ENCODE measurements at regions not wholly inside any gene's neighbourhood (a gene's known extent, or its start where the extent isn't known, plus 50 kb on each side); places are given as distances from the start of the nearest gene placed in this dataset.

DNA sequence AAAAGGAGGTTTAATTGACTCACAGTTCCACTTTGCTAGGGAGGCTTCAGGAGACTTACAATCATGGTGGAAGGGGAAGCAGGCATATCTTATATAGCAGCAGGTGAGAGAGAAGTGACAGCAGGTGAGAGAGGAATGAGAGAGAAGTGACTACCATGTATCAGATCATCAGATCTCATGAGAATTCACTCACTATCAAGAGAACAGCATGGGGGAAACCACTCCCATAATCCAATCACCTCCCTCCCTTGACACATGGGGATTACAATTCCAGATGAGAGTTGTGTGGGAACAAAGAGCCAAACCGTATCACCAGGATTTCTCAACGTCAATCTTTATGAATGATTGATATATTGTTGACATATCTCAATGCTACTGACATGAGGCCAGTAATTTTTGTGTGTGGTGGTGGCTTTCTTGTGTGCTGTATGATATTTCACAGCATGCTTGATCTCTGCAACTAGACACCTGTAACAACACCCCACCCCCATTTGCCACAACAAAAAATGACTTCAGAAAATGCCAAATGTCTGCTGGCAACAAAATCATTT, 1470.9 kb upstream of the SEL1L start (continued):
- TF ChIP-seq JUN (CRISPR knock-in tag; IDR thresholded peaks at IDR 0.05) (no peak), ZNF423 (CRISPR knock-in tag; IDR thresholded peaks at IDR 0.05) (no peak), ZBTB21 (CRISPR knock-in tag; IDR thresholded peaks at IDR 0.05; ENCODE audit: borderline replicate concordance) (no peak), NFYB (CRISPR knock-in tag; conservative IDR thresholded peaks at IDR 0.05; ENCODE audit: low read depth) (no peak), GRHL2 (CRISPR knock-in tag; IDR thresholded peaks at IDR 0.05; ENCODE audit: insufficient replicate concordance, severe bottlenecking) (no peak)
- TF ChIP-seq, protein P1, sequence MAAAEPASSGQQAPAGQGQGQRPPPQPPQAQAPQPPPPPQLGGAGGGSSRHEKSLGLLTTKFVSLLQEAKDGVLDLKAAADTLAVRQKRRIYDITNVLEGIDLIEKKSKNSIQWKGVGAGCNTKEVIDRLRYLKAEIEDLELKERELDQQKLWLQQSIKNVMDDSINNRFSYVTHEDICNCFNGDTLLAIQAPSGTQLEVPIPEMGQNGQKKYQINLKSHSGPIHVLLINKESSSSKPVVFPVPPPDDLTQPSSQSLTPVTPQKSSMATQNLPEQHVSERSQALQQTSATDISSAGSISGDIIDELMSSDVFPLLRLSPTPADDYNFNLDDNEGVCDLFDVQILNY (CRISPR knock-in tag; IDR thresholded peaks at IDR 0.05) = no peak
- TF ChIP-seq, protein P2, sequence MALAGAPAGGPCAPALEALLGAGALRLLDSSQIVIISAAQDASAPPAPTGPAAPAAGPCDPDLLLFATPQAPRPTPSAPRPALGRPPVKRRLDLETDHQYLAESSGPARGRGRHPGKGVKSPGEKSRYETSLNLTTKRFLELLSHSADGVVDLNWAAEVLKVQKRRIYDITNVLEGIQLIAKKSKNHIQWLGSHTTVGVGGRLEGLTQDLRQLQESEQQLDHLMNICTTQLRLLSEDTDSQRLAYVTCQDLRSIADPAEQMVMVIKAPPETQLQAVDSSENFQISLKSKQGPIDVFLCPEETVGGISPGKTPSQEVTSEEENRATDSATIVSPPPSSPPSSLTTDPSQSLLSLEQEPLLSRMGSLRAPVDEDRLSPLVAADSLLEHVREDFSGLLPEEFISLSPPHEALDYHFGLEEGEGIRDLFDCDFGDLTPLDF (CRISPR knock-in tag; IDR thresholded peaks at IDR 0.05) = no peak
- TF ChIP-seq, protein P3, sequence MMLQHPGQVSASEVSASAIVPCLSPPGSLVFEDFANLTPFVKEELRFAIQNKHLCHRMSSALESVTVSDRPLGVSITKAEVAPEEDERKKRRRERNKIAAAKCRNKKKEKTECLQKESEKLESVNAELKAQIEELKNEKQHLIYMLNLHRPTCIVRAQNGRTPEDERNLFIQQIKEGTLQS (CRISPR knock-in tag; conservative IDR thresholded peaks at IDR 0.05) = no peak
- TF ChIP-seq, protein P4, sequence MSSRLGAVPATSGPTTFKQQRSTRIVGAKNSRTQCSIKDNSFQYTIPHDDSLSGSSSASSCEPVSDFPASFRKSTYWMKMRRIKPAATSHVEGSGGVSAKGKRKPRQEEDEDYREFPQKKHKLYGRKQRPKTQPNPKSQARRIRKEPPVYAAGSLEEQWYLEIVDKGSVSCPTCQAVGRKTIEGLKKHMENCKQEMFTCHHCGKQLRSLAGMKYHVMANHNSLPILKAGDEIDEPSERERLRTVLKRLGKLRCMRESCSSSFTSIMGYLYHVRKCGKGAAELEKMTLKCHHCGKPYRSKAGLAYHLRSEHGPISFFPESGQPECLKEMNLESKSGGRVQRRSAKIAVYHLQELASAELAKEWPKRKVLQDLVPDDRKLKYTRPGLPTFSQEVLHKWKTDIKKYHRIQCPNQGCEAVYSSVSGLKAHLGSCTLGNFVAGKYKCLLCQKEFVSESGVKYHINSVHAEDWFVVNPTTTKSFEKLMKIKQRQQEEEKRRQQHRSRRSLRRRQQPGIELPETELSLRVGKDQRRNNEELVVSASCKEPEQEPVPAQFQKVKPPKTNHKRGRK (CRISPR knock-in tag; IDR thresholded peaks at IDR 0.05; ENCODE audit: borderline replicate concordance) = no peak

GRCh38 chr14:83006121-83006670, 1472.5 kb upstream of the SEL1L start:
- no peaks in the 10 kb centered on the region for H3K4me1 Mint-ChIP-seq
- H3K27me3 Mint-ChIP-seq (ENCODE audit: low read depth) = no peaks in the 10 kb centered on the region
- ChIA-PET CTCF (no interaction called here), POLR2A (no interaction called here)
- ATAC-seq = no peak
- peaks cover 38% of the 10 kb centered on the region for H3K9me3 Mint-ChIP-seq
- H3K27ac Mint-ChIP-seq = no peak overlapping the region
- peaks cover 25% of the 10 kb centered on the region for H3K36me3 Mint-ChIP-seq
- no peak for DNase-seq (ENCODE audit: low spot score)
- H3K4me3 Mint-ChIP-seq = no peak overlapping the region
- TF ChIP-seq ZMAT4 (CRISPR knock-in tag; IDR thresholded peaks at IDR 0.05) (no peak), TEAD1 (CRISPR knock-in tag; IDR thresholded peaks at IDR 0.05) (no peak), FOXK1 (CRISPR knock-in tag; IDR thresholded peaks at IDR 0.05) (no peak), E2F4 (CRISPR knock-in tag; IDR thresholded peaks at IDR 0.05; ENCODE audit: borderline replicate concordance, low read depth) (no peak), ETV6 (CRISPR knock-in tag; IDR thresholded peaks at IDR 0.05) (no peak), ZNF138 (CRISPR knock-in tag; conservative IDR thresholded peaks at IDR 0.05) (no peak), TEAD4 (CRISPR knock-in tag; IDR thresholded peaks at IDR 0.05) (no peak), ZNF121 (CRISPR knock-in tag; IDR thresholded peaks at IDR 0.05) (no peak), ATF6 (CRISPR knock-in tag; IDR thresholded peaks at IDR 0.05) (no peak), CREM (CRISPR knock-in tag; IDR thresholded peaks at IDR 0.05) (no peak)
- TF ChIP-seq, protein P5, sequence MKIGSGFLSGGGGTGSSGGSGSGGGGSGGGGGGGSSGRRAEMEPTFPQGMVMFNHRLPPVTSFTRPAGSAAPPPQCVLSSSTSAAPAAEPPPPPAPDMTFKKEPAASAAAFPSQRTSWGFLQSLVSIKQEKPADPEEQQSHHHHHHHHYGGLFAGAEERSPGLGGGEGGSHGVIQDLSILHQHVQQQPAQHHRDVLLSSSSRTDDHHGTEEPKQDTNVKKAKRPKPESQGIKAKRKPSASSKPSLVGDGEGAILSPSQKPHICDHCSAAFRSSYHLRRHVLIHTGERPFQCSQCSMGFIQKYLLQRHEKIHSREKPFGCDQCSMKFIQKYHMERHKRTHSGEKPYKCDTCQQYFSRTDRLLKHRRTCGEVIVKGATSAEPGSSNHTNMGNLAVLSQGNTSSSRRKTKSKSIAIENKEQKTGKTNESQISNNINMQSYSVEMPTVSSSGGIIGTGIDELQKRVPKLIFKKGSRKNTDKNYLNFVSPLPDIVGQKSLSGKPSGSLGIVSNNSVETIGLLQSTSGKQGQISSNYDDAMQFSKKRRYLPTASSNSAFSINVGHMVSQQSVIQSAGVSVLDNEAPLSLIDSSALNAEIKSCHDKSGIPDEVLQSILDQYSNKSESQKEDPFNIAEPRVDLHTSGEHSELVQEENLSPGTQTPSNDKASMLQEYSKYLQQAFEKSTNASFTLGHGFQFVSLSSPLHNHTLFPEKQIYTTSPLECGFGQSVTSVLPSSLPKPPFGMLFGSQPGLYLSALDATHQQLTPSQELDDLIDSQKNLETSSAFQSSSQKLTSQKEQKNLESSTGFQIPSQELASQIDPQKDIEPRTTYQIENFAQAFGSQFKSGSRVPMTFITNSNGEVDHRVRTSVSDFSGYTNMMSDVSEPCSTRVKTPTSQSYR (CRISPR knock-in tag; IDR thresholded peaks at IDR 0.05) = no peak
- TF ChIP-seq, protein P6, sequence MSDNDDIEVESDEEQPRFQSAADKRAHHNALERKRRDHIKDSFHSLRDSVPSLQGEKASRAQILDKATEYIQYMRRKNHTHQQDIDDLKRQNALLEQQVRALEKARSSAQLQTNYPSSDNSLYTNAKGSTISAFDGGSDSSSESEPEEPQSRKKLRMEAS (CRISPR knock-in tag; IDR thresholded peaks at IDR 0.05) = no peak
- TF ChIP-seq, protein P7, sequence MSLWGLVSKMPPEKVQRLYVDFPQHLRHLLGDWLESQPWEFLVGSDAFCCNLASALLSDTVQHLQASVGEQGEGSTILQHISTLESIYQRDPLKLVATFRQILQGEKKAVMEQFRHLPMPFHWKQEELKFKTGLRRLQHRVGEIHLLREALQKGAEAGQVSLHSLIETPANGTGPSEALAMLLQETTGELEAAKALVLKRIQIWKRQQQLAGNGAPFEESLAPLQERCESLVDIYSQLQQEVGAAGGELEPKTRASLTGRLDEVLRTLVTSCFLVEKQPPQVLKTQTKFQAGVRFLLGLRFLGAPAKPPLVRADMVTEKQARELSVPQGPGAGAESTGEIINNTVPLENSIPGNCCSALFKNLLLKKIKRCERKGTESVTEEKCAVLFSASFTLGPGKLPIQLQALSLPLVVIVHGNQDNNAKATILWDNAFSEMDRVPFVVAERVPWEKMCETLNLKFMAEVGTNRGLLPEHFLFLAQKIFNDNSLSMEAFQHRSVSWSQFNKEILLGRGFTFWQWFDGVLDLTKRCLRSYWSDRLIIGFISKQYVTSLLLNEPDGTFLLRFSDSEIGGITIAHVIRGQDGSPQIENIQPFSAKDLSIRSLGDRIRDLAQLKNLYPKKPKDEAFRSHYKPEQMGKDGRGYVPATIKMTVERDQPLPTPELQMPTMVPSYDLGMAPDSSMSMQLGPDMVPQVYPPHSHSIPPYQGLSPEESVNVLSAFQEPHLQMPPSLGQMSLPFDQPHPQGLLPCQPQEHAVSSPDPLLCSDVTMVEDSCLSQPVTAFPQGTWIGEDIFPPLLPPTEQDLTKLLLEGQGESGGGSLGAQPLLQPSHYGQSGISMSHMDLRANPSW (CRISPR knock-in tag; conservative IDR thresholded peaks at IDR 0.05; ENCODE audit: low read depth) = no peak

All from WTC11 (cell line).